ENCODE measurements at regions not wholly inside any gene's neighbourhood (a gene's known extent, or its start where the extent isn't known, plus 50 kb on each side); places are given as distances from the start of the nearest gene placed in this dataset.

- peaks cover 100% of the 10 kb centered on the region for H3K27me3 ChIP-seq
- H2AFZ ChIP-seq (replicated peaks), result no peak overlapping the region
- no peaks in the 10 kb centered on the region for H3K36me3 Mint-ChIP-seq
- H3K27ac Mint-ChIP-seq, result no peak overlapping the region
- peaks cover 69% of the 10 kb centered on the region for H4K20me1 ChIP-seq (ENCODE audit: low read depth)
- H3K27me3 Mint-ChIP-seq (ENCODE audit: insufficient read depth, low read depth), result peaks cover 71% of the 10 kb centered on the region
- no peaks in the 10 kb centered on the region for H3K79me2 ChIP-seq (ENCODE audit: low read depth)
- TF ChIP-seq EZH2phosphoT487 (IDR thresholded peaks at IDR 0.05) (peak; percentile 77), EZH2 (IDR thresholded peaks at IDR 0.05) (peak; percentile 76), CTCF (IDR thresholded peaks at IDR 0.05) (no peak)
- peak overlapping the region; percentile 87 for H3K4me2 ChIP-seq
- no peak overlapping the region for H3K9ac ChIP-seq
- peak overlapping the region; percentile 47 for H3K4me3 ChIP-seq
- peaks cover 43% of the 10 kb centered on the region for H3F3A ChIP-seq (ENCODE audit: low read depth)
- H3K9me3 ChIP-seq (ENCODE audit: low read depth), result no peaks in the 10 kb centered on the region
- peak overlapping the region; percentile 64 for H3K4me3 Mint-ChIP-seq
- peaks cover 61% of the 10 kb centered on the region for H3K4me1 Mint-ChIP-seq
- H3K9me3 Mint-ChIP-seq, result no peaks in the 10 kb centered on the region
- peaks cover 56% of the 10 kb centered on the region for H3K4me1 ChIP-seq
- no peak overlapping the region for H3K27ac ChIP-seq
- no peaks in the 10 kb centered on the region for H3K36me3 ChIP-seq
- DNase-seq (ENCODE audit: low spot score), result peak; percentile 66
Observed at GRCh38 chr10:101284101-101284743, 55.0 kb upstream of the LBX1 start.

GRCh38 chr10:101284744-101285463 is 55.6 kb upstream of the LBX1 start:
- TF ChIP-seq EZH2 (IDR thresholded peaks at IDR 0.05), result no peak
- no peak for TF ChIP-seq CTCF (IDR thresholded peaks at IDR 0.05)
- no peak for TF ChIP-seq EZH2phosphoT487 (IDR thresholded peaks at IDR 0.05)
- no peaks in the 10 kb centered on the region for H3K79me2 ChIP-seq (ENCODE audit: low read depth)
- peak overlapping the region; percentile 87 for H3K4me2 ChIP-seq
- no peak overlapping the region for H3K27ac ChIP-seq
- H3F3A ChIP-seq (ENCODE audit: low read depth), result peaks cover 43% of the 10 kb centered on the region
- no peaks in the 10 kb centered on the region for H3K36me3 ChIP-seq
- H4K20me1 ChIP-seq (ENCODE audit: low read depth), result peaks cover 70% of the 10 kb centered on the region
- H3K4me3 ChIP-seq, result peak overlapping the region; percentile 47
- H3K27me3 ChIP-seq, result peaks cover 100% of the 10 kb centered on the region
- peaks cover 56% of the 10 kb centered on the region for H3K4me1 ChIP-seq
- Mint-ChIP-seq H3K4me1 (peaks cover 67% of the 10 kb centered on the region), H3K27ac (no peak overlapping the region), H3K4me3 (peak overlapping the region; percentile 65), H3K27me3 (ENCODE audit: insufficient read depth, low read depth) (peaks cover 72% of the 10 kb centered on the region), H3K9me3 (no peaks in the 10 kb centered on the region), H3K36me3 (no peaks in the 10 kb centered on the region)
- no peak overlapping the region for H3K9ac ChIP-seq
- no peak for DNase-seq (ENCODE audit: low spot score)
- H2AFZ ChIP-seq (replicated peaks), result no peak overlapping the region
- H3K9me3 ChIP-seq (ENCODE audit: low read depth), result no peaks in the 10 kb centered on the region

GRCh38 chr10:101285519-101286070 is 56.3 kb upstream of the LBX1 start:
- no peak overlapping the region for H2AFZ ChIP-seq (replicated peaks)
- H3K27ac ChIP-seq, result no peak overlapping the region
- H3K27me3 ChIP-seq, result peaks cover 100% of the 10 kb centered on the region
- no peaks in the 10 kb centered on the region for H3K36me3 ChIP-seq
- H3K4me2 ChIP-seq, result peak overlapping the region; percentile 87
- peaks cover 73% of the 10 kb centered on the region for H4K20me1 ChIP-seq (ENCODE audit: low read depth)
- peaks cover 43% of the 10 kb centered on the region for H3F3A ChIP-seq (ENCODE audit: low read depth)
- H3K36me3 Mint-ChIP-seq, result no peaks in the 10 kb centered on the region
- peaks cover 72% of the 10 kb centered on the region for H3K4me1 Mint-ChIP-seq
- peaks cover 63% of the 10 kb centered on the region for H3K4me1 ChIP-seq
- H3K4me3 Mint-ChIP-seq, result peak overlapping the region; percentile 65
- H3K4me3 ChIP-seq, result no peak overlapping the region
- no peaks in the 10 kb centered on the region for H3K79me2 ChIP-seq (ENCODE audit: low read depth)
- H3K9ac ChIP-seq, result no peak overlapping the region
- peak; percentile 71 for DNase-seq (ENCODE audit: low spot score)
- TF ChIP-seq EZH2 (IDR thresholded peaks at IDR 0.05), result no peak
- no peak for TF ChIP-seq CTCF (IDR thresholded peaks at IDR 0.05)
- no peak for TF ChIP-seq EZH2phosphoT487 (IDR thresholded peaks at IDR 0.05)
- H3K9me3 Mint-ChIP-seq, result no peaks in the 10 kb centered on the region
- H3K9me3 ChIP-seq (ENCODE audit: low read depth), result no peaks in the 10 kb centered on the region
- H3K27ac Mint-ChIP-seq, result no peak overlapping the region
- H3K27me3 Mint-ChIP-seq (ENCODE audit: insufficient read depth, low read depth), result peaks cover 74% of the 10 kb centered on the region

Measured in neural progenitor cell (in vitro differentiated cells).